HCT116 (cell line): ENCODE measurements at regions not wholly inside any gene's neighbourhood (a gene's known extent, or its start where the extent isn't known, plus 50 kb on each side); places are given as distances from the start of the nearest gene placed in this dataset.

Experiments used
- ATAC-seq: fragments of 200-7000 bp; cut with Tn5 transposase; 2 replicates; pipeline ENCODE4 v1.9.1; 2020; ENCODE audit warnings: mild to moderate bottlenecking, moderate library complexity
- BruUV-seq: library from RNA; stranded (reverse); fragments of 400-500 nt; replicated peaks from 2 replicates; lab custom pipeline; 2021; lab: Mats Ljungman, UMichigan
- CTCF ChIA-PET: fragments of 300-600 bp; sonication (Branson Sonifier 250); formaldehyde crosslinking; loops from one replicate; lab custom pipeline; 2021; ENCODE audit warnings: antibody characterized with exemption; lab: Charles Lee
- POLR2A ChIA-PET: fragments of 300-600, 350-600 bp; sonication (Branson Sonifier 250); formaldehyde crosslinking; loops from one replicate; lab custom pipeline; 2021; ENCODE audit warnings: antibody characterized with exemption; lab: Charles Lee
- RAD21 ChIA-PET, 2 experiments: fragments of 300-600 bp; sonication (Branson Sonifier 250); formaldehyde crosslinking; loops; one replicate each; lab custom pipeline; 2023; ENCODE audit warnings: low total read pairs in 2 of 2; ENCODE audit not compliant: uncharacterized antibody in 2 of 2, unreplicated experiment in 2 of 2, low non-redundant PET in 1 of 2; lab: Charles Lee
- DNase-seq: peaks from one replicate; pipeline ENCODE4 v3.0.0-alpha.2; 2010; ENCODE audit warnings: low read depth, low spot score
- H2AFZ ChIP-seq: fragments of 200-600 bp; shearing (Covaris generic), sonication (generic); 2 replicates; pipeline ENCODE4 v1.6.1; 2017; ENCODE audit warnings: low read depth, mixed run types, mixed read lengths, antibody characterized with exemption, low read length; ENCODE audit not compliant: poor library complexity, severe bottlenecking
- H3K27ac ChIP-seq: 2 replicates; pipeline ENCODE4 v1.5.1; 2012; ENCODE audit warnings: low read depth, low read length
- H3K27me3 ChIP-seq: fragments of 200-600 bp; sonication (generic); 2 replicates; pipeline ENCODE4 v1.6.1; 2016; ENCODE audit warnings: mixed run types, low read length, mixed read lengths; ENCODE audit not compliant: insufficient read depth
- H3K36me3 ChIP-seq, 2 experiments: fragments of 200-500 bp in 1 of 2; fragments of 200-600 bp in 1 of 2; sonication (Bioruptor generic) in 1 of 2; sonication (generic) in 1 of 2; 2 replicates each; pipeline versions ENCODE4 v1.5.1 to v1.6.1; 2014 to 2016; ENCODE audit warnings: low read length in 2 of 2, inconsistent platforms in 1 of 2, mixed read lengths in 1 of 2, mixed run types in 1 of 2; ENCODE audit not compliant: insufficient read depth in 2 of 2, control insufficient read depth in 1 of 2
- H3K4me1 ChIP-seq, 2 experiments: fragments of 200-600 bp in 1 of 2; sonication (generic) in 1 of 2; 2 replicates each; pipeline versions ENCODE4 v1.5.1 to v1.6.1; 2012 to 2017; ENCODE audit warnings: low read length in 2 of 2, inconsistent platforms in 1 of 2, mild to moderate bottlenecking in 1 of 2, mixed read lengths in 1 of 2, mixed run types in 1 of 2, moderate library complexity in 1 of 2; ENCODE audit not compliant: insufficient read depth in 2 of 2, control insufficient read depth in 1 of 2
- H3K4me2 ChIP-seq: fragments of 200-600 bp; sonication (generic); 2 replicates; pipeline ENCODE4 v1.6.1; 2017; ENCODE audit warnings: mixed run types, low read length, mixed read lengths
- H3K4me3 ChIP-seq, 2 experiments: fragments of 200-600 bp in 1 of 2; sonication (generic) in 1 of 2; replicated peaks in 1 of 2; 2 replicates each; pipeline ENCODE4 v1.5.1; 2011 to 2016; ENCODE audit warnings: low read length in 2 of 2, control low read depth in 1 of 2, low read depth in 1 of 2, mild to moderate bottlenecking in 1 of 2, mixed read lengths in 1 of 2, mixed run types in 1 of 2
- H3K79me2 ChIP-seq: fragments of 200-600 bp; sonication (generic); 2 replicates; pipeline ENCODE4 v1.6.1; 2017; ENCODE audit warnings: mild to moderate bottlenecking, mixed run types, low read length, moderate library complexity, mixed read lengths; ENCODE audit not compliant: insufficient read depth
- H3K9ac ChIP-seq: fragments of 200-600 bp; sonication (generic); 2 replicates; pipeline ENCODE4 v1.6.1; 2016; ENCODE audit warnings: low read length, mixed read lengths
- H3K9me2 ChIP-seq: fragments of 200-600 bp; sonication (generic), shearing (Covaris generic); 2 replicates; pipeline ENCODE4 v1.6.1; 2017; ENCODE audit warnings: mixed run types, mild to moderate bottlenecking, moderate library complexity; ENCODE audit not compliant: insufficient read depth
- H3K9me3 ChIP-seq, 2 experiments: fragments of 200-500 bp in 1 of 2; fragments of 200-600 bp in 1 of 2; sonication (Bioruptor generic) in 1 of 2; sonication (generic) in 1 of 2; 2 replicates each; pipeline ENCODE4 v1.6.1; 2014 to 2017; ENCODE audit warnings: low read length in 2 of 2, mixed read lengths in 2 of 2, inconsistent platforms in 1 of 2, low read depth in 1 of 2, mild to moderate bottlenecking in 1 of 2, mixed run types in 1 of 2, moderate library complexity in 1 of 2; ENCODE audit not compliant: control insufficient read depth in 1 of 2, insufficient read depth in 1 of 2
- H4K20me1 ChIP-seq: fragments of 200-600 bp; sonication (generic), shearing (Covaris generic); 2 replicates; pipeline ENCODE4 v1.6.1; 2017; ENCODE audit warnings: mixed run types, mild to moderate bottlenecking, moderate library complexity; ENCODE audit not compliant: insufficient read depth
- ATF3 ChIP-seq: IDR thresholded peaks from 2 replicates; pipeline ENCODE4 v1.6.1; 2012
- CEBPB ChIP-seq: IDR thresholded peaks from 2 replicates; pipeline ENCODE4 v1.6.1; 2012; ENCODE audit warnings: low read depth
- EGR1 ChIP-seq: IDR thresholded peaks from 2 replicates; pipeline ENCODE4 v1.6.1; 2012; ENCODE audit warnings: low read depth
- EZH2 ChIP-seq: fragments of 200-600 bp; sonication (generic); IDR thresholded peaks from 2 replicates; pipeline ENCODE4 v1.6.1; 2017; ENCODE audit warnings: antibody characterized with exemption, mixed run types
- EZH2phosphoT487 ChIP-seq: fragments of 200-600 bp; IDR thresholded peaks from 2 replicates; pipeline ENCODE4 v1.6.1; 2018; ENCODE audit warnings: antibody characterized with exemption, borderline replicate concordance
- MAX ChIP-seq: IDR thresholded peaks from 2 replicates; pipeline ENCODE4 v1.6.1; 2012
- SIN3A ChIP-seq: IDR thresholded peaks from 2 replicates; pipeline ENCODE4 v1.6.1; 2012; ENCODE audit warnings: low read depth
- SRF ChIP-seq: IDR thresholded peaks from 2 replicates; pipeline ENCODE4 v1.6.1; 2012; ENCODE audit warnings: low read depth
- TCF7L2 ChIP-seq: IDR thresholded peaks from 2 replicates; pipeline ENCODE4 v1.7.0; 2011; ENCODE audit warnings: borderline replicate concordance, inconsistent platforms; ENCODE audit not compliant: insufficient read depth, insufficient read length; ENCODE audit errors: extremely low read depth
- ZFX ChIP-seq: fragments of 450-650 bp; IDR thresholded peaks from 2 replicates; pipeline ENCODE4 v1.6.1; 2017
- intact Hi-C: fragments of 100-400 bp; cut with micrococcal nuclease; formaldehyde crosslinking; loops from 2 replicates; pipeline ENCODE4 v1.10.0; 2022

GRCh38 chr11:128390246-128390645, 197.1 kb downstream of the ETS1 start:
- H2AFZ ChIP-seq = no peak overlapping the region
- H4K20me1 ChIP-seq = no peaks in the 10 kb centered on the region
- no peaks in the 10 kb centered on the region for H3K4me1 ChIP-seq
- RAD21 ChIA-PET = no interaction called here
- ATAC-seq (no peak), DNase-seq (no peak)
- CTCF ChIA-PET = no interaction called here
- H3K79me2 ChIP-seq = no peaks in the 10 kb centered on the region
- H3K27ac ChIP-seq = no peak overlapping the region
- no peak overlapping the region for H3K4me2 ChIP-seq
- H3K4me3 ChIP-seq = no peak overlapping the region
- no peaks in the 10 kb centered on the region for H3K36me3 ChIP-seq
- no peak overlapping the region for H3K9ac ChIP-seq
- no peaks in the 10 kb centered on the region for H3K9me3 ChIP-seq
- H3K9me2 ChIP-seq = no peaks in the 10 kb centered on the region
- intact Hi-C loops = no loop called here
- BruUV-seq = no TSS peak
- H3K27me3 ChIP-seq = no peaks in the 10 kb centered on the region; the same call in none of the 2 replicates
- no peak for TF ChIP-seq EZH2phosphoT487
- TF ChIP-seq SIN3A = no peak
- TF ChIP-seq ZFX = no peak
- no peak for TF ChIP-seq TCF7L2
- no peak for TF ChIP-seq CEBPB
- no peak for TF ChIP-seq EZH2
- TF ChIP-seq MAX = no peak
- POLR2A ChIA-PET = no interaction called here

DNA sequence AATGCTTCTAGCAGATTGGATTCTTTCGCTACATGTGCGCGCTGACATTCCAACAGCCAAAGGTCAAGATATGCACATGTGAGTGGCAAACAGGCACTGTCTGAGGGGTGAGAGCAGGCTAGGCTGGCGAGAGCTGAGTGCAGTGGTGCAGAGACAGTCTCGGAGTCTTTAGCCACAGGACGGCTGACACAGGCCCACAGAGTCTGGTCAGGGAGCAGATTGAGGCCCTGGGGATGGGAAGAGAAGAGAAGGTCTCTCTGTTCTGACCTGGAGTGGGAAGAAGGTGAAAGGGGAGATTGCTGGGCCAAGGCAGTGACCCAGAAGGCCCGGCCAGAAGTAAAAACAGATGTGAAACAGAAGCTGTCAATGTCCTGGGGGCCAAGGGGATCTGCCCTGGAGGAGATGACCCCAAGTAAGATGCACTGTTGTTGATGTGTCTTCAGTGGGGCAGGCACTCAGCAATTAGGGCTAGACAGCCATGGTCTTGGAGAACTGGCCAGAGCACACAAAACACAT, 197.8 kb downstream of the ETS1 start:
- H3K9me3 ChIP-seq = no peaks in the 10 kb centered on the region
- no peak overlapping the region for H3K4me2 ChIP-seq
- no peaks in the 10 kb centered on the region; the same call in 1 of the 2 replicates for H3K27me3 ChIP-seq
- no peak overlapping the region for H3K9ac ChIP-seq
- H3K9me2 ChIP-seq = no peaks in the 10 kb centered on the region
- ATAC-seq = no peak
- no peaks in the 10 kb centered on the region for H3K36me3 ChIP-seq
- no peak for TF ChIP-seq MAX
- no peak for TF ChIP-seq TCF7L2
- TF ChIP-seq SRF = no peak
- TF ChIP-seq CEBPB = no peak
- TF ChIP-seq EGR1 = no peak
- no peak for TF ChIP-seq EZH2phosphoT487
- no peak for TF ChIP-seq ATF3
- TF ChIP-seq, all 23 proteins: peak for 0
- ChIA-PET RAD21 (no interaction called here), POLR2A (no interaction called here), CTCF (no interaction called here)
- H4K20me1 ChIP-seq = no peaks in the 10 kb centered on the region
- no peak overlapping the region for H3K4me3 ChIP-seq
- BruUV-seq = no TSS peak
- DNase-seq = no peak
- no peak overlapping the region for H2AFZ ChIP-seq
- intact Hi-C loops = no loop called here
- no peaks in the 10 kb centered on the region for H3K79me2 ChIP-seq
- no peak overlapping the region for H3K27ac ChIP-seq
- H3K4me1 ChIP-seq = no peaks in the 10 kb centered on the region
